ENCODE measurements at regions not wholly inside any gene's neighbourhood (a gene's known extent, or its start where the extent isn't known, plus 50 kb on each side); places are given as distances from the start of the nearest gene placed in this dataset.

GRCh38 chr2:180728928-180729559 is 251.4 kb upstream of the UBE2E3 start:
- Histone ChIP-seq H3K9ac (ENCODE audit: low read length) (peak overlapping the region; percentile 77), H2AFZ (ENCODE audit: low read length) (no peak overlapping the region)

GRCh38 chr2:180723712-180724111 is 256.7 kb upstream of the UBE2E3 start:
- TF ChIP-seq, protein P1, sequence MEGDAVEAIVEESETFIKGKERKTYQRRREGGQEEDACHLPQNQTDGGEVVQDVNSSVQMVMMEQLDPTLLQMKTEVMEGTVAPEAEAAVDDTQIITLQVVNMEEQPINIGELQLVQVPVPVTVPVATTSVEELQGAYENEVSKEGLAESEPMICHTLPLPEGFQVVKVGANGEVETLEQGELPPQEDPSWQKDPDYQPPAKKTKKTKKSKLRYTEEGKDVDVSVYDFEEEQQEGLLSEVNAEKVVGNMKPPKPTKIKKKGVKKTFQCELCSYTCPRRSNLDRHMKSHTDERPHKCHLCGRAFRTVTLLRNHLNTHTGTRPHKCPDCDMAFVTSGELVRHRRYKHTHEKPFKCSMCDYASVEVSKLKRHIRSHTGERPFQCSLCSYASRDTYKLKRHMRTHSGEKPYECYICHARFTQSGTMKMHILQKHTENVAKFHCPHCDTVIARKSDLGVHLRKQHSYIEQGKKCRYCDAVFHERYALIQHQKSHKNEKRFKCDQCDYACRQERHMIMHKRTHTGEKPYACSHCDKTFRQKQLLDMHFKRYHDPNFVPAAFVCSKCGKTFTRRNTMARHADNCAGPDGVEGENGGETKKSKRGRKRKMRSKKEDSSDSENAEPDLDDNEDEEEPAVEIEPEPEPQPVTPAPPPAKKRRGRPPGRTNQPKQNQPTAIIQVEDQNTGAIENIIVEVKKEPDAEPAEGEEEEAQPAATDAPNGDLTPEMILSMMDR (conservative IDR thresholded peaks at IDR 0.05; ENCODE audit: low read depth, low read length) = no peak
- TF ChIP-seq EZH2phosphoT487 (IDR thresholded peaks at IDR 0.05; ENCODE audit: borderline replicate concordance, low read length) (no peak), EZH2 (IDR thresholded peaks at IDR 0.05; ENCODE audit: low read length, unreplicated experiment) (no peak)
- Histone ChIP-seq H3K4me3 (ENCODE audit: low read length) (no peak overlapping the region), H3K9me3 (ENCODE audit: low read length) (no peaks in the 10 kb centered on the region), H3K27ac (ENCODE audit: low read length) (peak overlapping the region; percentile 71), H2AFZ (ENCODE audit: low read length) (no peak overlapping the region), H3K79me2 (ENCODE audit: low read length) (no peaks in the 10 kb centered on the region), H3K27me3 (ENCODE audit: low read length) (no peaks in the 10 kb centered on the region), H3K9me2 (replicated peaks; ENCODE audit: low read length) (no peaks in the 10 kb centered on the region), H3F3A (ENCODE audit: low read length, unreplicated experiment) (peaks cover 5% of the 10 kb centered on the region), H3K4me2 (ENCODE audit: low read length) (peak overlapping the region; percentile 23), H3K36me3 (ENCODE audit: low read depth, low read length) (peaks cover 12% of the 10 kb centered on the region), H4K20me1 (ENCODE audit: low read length) (no peaks in the 10 kb centered on the region), H3K9ac (ENCODE audit: low read length) (peak overlapping the region; percentile 21), H3K4me1 (ENCODE audit: insufficient read depth, low read length) (peaks cover 35% of the 10 kb centered on the region)
- ATAC-seq (peak; percentile 55), DNase-seq (peak; percentile 41)
- BruUV-seq (replicated peaks) = no TSS peak
- ChIA-PET CTCF (no interaction called here), POLR2A (ENCODE audit: unreplicated experiment) (interaction anchor here (1.3 kb wide), 1 partner anchor 257 kb away, joined by 6 read pairs; the partner anchor contains the start of gene UBE2E3)
- intact Hi-C loops (cut with micrococcal nuclease) = loop anchor here (1.0 to 10.0 kb wide), 4 partner anchors 30 to 599 kb away; no protein-coding TSS in a partner anchor

More at GRCh38 chr2:180728928-180729559, 251.4 kb upstream of the UBE2E3 start:
- Histone ChIP-seq H3K9me3 (ENCODE audit: low read length) (no peaks in the 10 kb centered on the region), H3K4me2 (ENCODE audit: low read length) (peak overlapping the region; percentile 80), H3K4me1 (ENCODE audit: insufficient read depth, low read length) (peaks cover 57% of the 10 kb centered on the region), H3F3A (ENCODE audit: low read length, unreplicated experiment) (no peaks in the 10 kb centered on the region), H3K36me3 (ENCODE audit: low read depth, low read length) (peaks cover 12% of the 10 kb centered on the region), H3K4me3 (ENCODE audit: low read length) (peak overlapping the region; percentile 50), H3K27ac (ENCODE audit: low read length) (peak overlapping the region; percentile 96), H3K9me2 (replicated peaks; ENCODE audit: low read length) (no peaks in the 10 kb centered on the region), H4K20me1 (ENCODE audit: low read length) (no peaks in the 10 kb centered on the region), H3K79me2 (ENCODE audit: low read length) (no peaks in the 10 kb centered on the region), H3K27me3 (ENCODE audit: low read length) (no peaks in the 10 kb centered on the region)
- intact Hi-C loops (cut with micrococcal nuclease) = loop anchor here (10.0 kb wide), 1 partner anchor 604 kb away; no protein-coding TSS in a partner anchor
- POLR2A ChIA-PET (ENCODE audit: unreplicated experiment) = interaction anchor here (0.5 to 1.0 kb wide), 4 partner anchors 37 to 339 kb away, joined by 3 to 9 read pairs (median 4); no protein-coding TSS in a partner anchor
- no TSS peak for BruUV-seq (replicated peaks)
- DNase-seq = peak; percentile 90
- CTCF ChIA-PET = interaction anchor here (0.7 to 1.0 kb wide), 2 partner anchors 36 to 251 kb away, joined by 5 to 6 read pairs; partner anchors contain the start of gene UBE2E3
- ATAC-seq = peak; percentile 76
- TF ChIP-seq EZH2 (IDR thresholded peaks at IDR 0.05; ENCODE audit: low read length, unreplicated experiment) (no peak), EZH2phosphoT487 (IDR thresholded peaks at IDR 0.05; ENCODE audit: borderline replicate concordance, low read length) (no peak)
- TF ChIP-seq, protein P1 (conservative IDR thresholded peaks at IDR 0.05; ENCODE audit: low read depth, low read length) = no peak
